Nephron (organoid): ENCODE measurements at regions not wholly inside any gene's neighbourhood (a gene's known extent, or its start where the extent isn't known, plus 50 kb on each side); places are given as distances from the start of the nearest gene placed in this dataset.

ENCODE experiments used
- H3K27ac Mint-ChIP-seq, 3 experiments: 2 replicates each; pipeline ENCODE4 v1.8.0; 2020; ENCODE audit warnings: mixed read lengths in 3 of 3, mild to moderate bottlenecking in 2 of 3, moderate library complexity in 1 of 3
- H3K27me3 Mint-ChIP-seq: 2 replicates; pipeline ENCODE4 v1.8.0; 2021; ENCODE audit warnings: low read depth, mild to moderate bottlenecking, moderate library complexity, mixed read lengths
- H3K36me3 Mint-ChIP-seq: 2 replicates; pipeline ENCODE4 v1.8.0; 2020; ENCODE audit warnings: low read depth, mixed read lengths
- H3K4me1 Mint-ChIP-seq: 2 replicates; pipeline ENCODE4 v1.8.0; 2020; ENCODE audit warnings: mixed read lengths
- H3K4me3 Mint-ChIP-seq, 3 experiments: 2 replicates each; pipeline ENCODE4 v1.8.0; 2020; ENCODE audit warnings: mild to moderate bottlenecking in 3 of 3, mixed read lengths in 3 of 3, moderate library complexity in 2 of 3
- H3K9me3 Mint-ChIP-seq: 2 replicates; pipeline ENCODE4 v1.8.0; 2020; ENCODE audit warnings: mixed read lengths
- CTCF ChIP-seq, 3 experiments: fragments of 200-600 bp; sonication (generic); IDR thresholded peaks; one replicate each; pipeline ENCODE4 v1.5.0; 2021; ENCODE audit warnings: antibody characterized with exemption in 3 of 3; ENCODE audit not compliant: unreplicated experiment in 3 of 3

GRCh38 chr13:70255406-70255991 lies 147.2 kb upstream of the KLHL1 start:
- Mint-ChIP-seq H3K36me3 (no peaks in the 10 kb centered on the region), H3K9me3 (no peaks in the 10 kb centered on the region), H3K4me3 (no peak overlapping the region), H3K4me1 (no peaks in the 10 kb centered on the region), H3K27ac (no peak overlapping the region), H3K27me3 (no peaks in the 10 kb centered on the region)
- TF ChIP-seq CTCF (IDR thresholded peaks at IDR 0.05; ENCODE audit: unreplicated experiment in 3 of 3) = no peak

- Mint-ChIP-seq H3K9me3 (no peaks in the 10 kb centered on the region), H3K27me3 (no peaks in the 10 kb centered on the region), H3K36me3 (no peaks in the 10 kb centered on the region), H3K27ac (no peak overlapping the region), H3K4me1 (no peaks in the 10 kb centered on the region), H3K4me3 (no peak overlapping the region)
- TF ChIP-seq CTCF (IDR thresholded peaks at IDR 0.05; ENCODE audit: unreplicated experiment in 3 of 3) = no peak
Measured at GRCh38 chr13:70253834-70254233, 145.6 kb upstream of the KLHL1 start.

- Mint-ChIP-seq H3K4me1 (no peaks in the 10 kb centered on the region), H3K27me3 (no peaks in the 10 kb centered on the region), H3K4me3 (no peak overlapping the region), H3K27ac (no peak overlapping the region), H3K9me3 (no peaks in the 10 kb centered on the region), H3K36me3 (no peaks in the 10 kb centered on the region)
- no peak for TF ChIP-seq CTCF (IDR thresholded peaks at IDR 0.05; ENCODE audit: unreplicated experiment in 3 of 3)
Measured at GRCh38 chr13:70253411-70253810, 145.2 kb upstream of the KLHL1 start.

- Mint-ChIP-seq H3K27ac (no peak overlapping the region), H3K4me3 (no peak overlapping the region), H3K36me3 (no peaks in the 10 kb centered on the region)
Measured at GRCh38 chr13:70249332-70250064, 141.2 kb upstream of the KLHL1 start.

GRCh38 chr13:70237131-70237530 lies 128.9 kb upstream of the KLHL1 start:
- H3K36me3 Mint-ChIP-seq = no peaks in the 10 kb centered on the region
- H3K27me3 Mint-ChIP-seq = peaks cover 4% of the 10 kb centered on the region
- peaks cover 4% of the 10 kb centered on the region for H3K9me3 Mint-ChIP-seq

More at GRCh38 chr13:70249332-70250064, 141.2 kb upstream of the KLHL1 start:
- Mint-ChIP-seq H3K27me3 (no peaks in the 10 kb centered on the region), H3K4me1 (no peaks in the 10 kb centered on the region), H3K9me3 (no peaks in the 10 kb centered on the region)
- TF ChIP-seq CTCF (IDR thresholded peaks at IDR 0.05; ENCODE audit: unreplicated experiment in 3 of 3) = no peak

More at GRCh38 chr13:70237131-70237530, 128.9 kb upstream of the KLHL1 start:
- no peak overlapping the region for H3K27ac Mint-ChIP-seq
- H3K4me1 Mint-ChIP-seq = no peaks in the 10 kb centered on the region
- no peak for TF ChIP-seq CTCF (IDR thresholded peaks at IDR 0.05; ENCODE audit: unreplicated experiment in 3 of 3)
- no peak overlapping the region for H3K4me3 Mint-ChIP-seq
